K562 (cell line): ENCODE measurements at regions not wholly inside any gene's neighbourhood (a gene's known extent, or its start where the extent isn't known, plus 50 kb on each side); places are given as distances from the start of the nearest gene placed in this dataset.

Source experiments
- BHLHE40 ChIP-seq: IDR thresholded peaks from 2 replicates; pipeline ENCODE4 v1.6.1; 2011; ENCODE audit warnings: low read length, improper control_type of control experiment
- C11orf30 ChIP-seq: fragments of 450-650 bp; IDR thresholded peaks from 2 replicates; pipeline ENCODE4 v1.6.1; 2016; ENCODE audit warnings: low read depth, mild to moderate bottlenecking
- CBFA2T3 ChIP-seq: fragments of 450-650 bp; IDR thresholded peaks from 2 replicates; pipeline ENCODE4 v1.6.1; 2017
- FOSL1 ChIP-seq: fragments of 200-800 bp; sonication (Bioruptor generic); conservative IDR thresholded peaks from 2 replicates; pipeline ENCODE4 v1.6.1; 2016; ENCODE audit warnings: missing genetic modification characterization, missing compliant biosample characterization
- FOXM1 ChIP-seq, 2 experiments: fragments of 450-650 bp in 1 of 2; sonication (generic) in 1 of 2; formaldehyde crosslinking in 1 of 2; IDR thresholded peaks; 2 replicates each; pipeline versions ENCODE4 v1.6.1 to v1.9.0; 2017 to 2022; ENCODE audit warnings: low read depth in 2 of 2, mild to moderate bottlenecking in 2 of 2, missing genetic modification reagents in 1 of 2, moderate library complexity in 1 of 2
- JUND ChIP-seq, 2 experiments: IDR thresholded peaks; 2 replicates in 1 of 2; 3 replicates in 1 of 2; pipeline ENCODE4 v1.6.1; 2011; ENCODE audit warnings: borderline replicate concordance in 2 of 2, low read depth in 2 of 2, low read length in 2 of 2, improper control_type of control experiment in 1 of 2, missing biosample characterization in 1 of 2, missing genetic modification characterization in 1 of 2, missing genetic modification reagents in 1 of 2
- MEIS2 ChIP-seq: fragments of 450-650 bp; IDR thresholded peaks from 2 replicates; pipeline ENCODE4 v1.6.1; 2014; ENCODE audit warnings: mild to moderate bottlenecking; ENCODE audit not compliant: partially characterized antibody
- POLR2AphosphoS5 ChIP-seq: IDR thresholded peaks from 2 replicates; pipeline ENCODE4 v1.6.1; 2011; ENCODE audit warnings: mild to moderate bottlenecking, low read depth, low read length, moderate library complexity; ENCODE audit not compliant: control insufficient read depth, insufficient read depth
- SMARCA4 ChIP-seq: fragments of 450-650 bp; IDR thresholded peaks from 2 replicates; pipeline ENCODE4 v1.6.1; 2016
- SUPT5H ChIP-seq: fragments of 450-650 bp; IDR thresholded peaks from 2 replicates; pipeline ENCODE4 v1.6.1; 2016
- TCF3 ChIP-seq: sonication (generic); formaldehyde crosslinking; IDR thresholded peaks from 2 replicates; pipeline ENCODE4 v1.4.0; 2020; ENCODE audit warnings: mild to moderate bottlenecking, missing genetic modification reagents
- ZNF232 ChIP-seq: sonication (generic); formaldehyde crosslinking; IDR thresholded peaks from 2 replicates; pipeline ENCODE4 v1.8.0; 2022; ENCODE audit warnings: mild to moderate bottlenecking, missing genetic modification reagents
- ZNF316 ChIP-seq: fragments of 450-650 bp; IDR thresholded peaks from 2 replicates; pipeline ENCODE4 v1.6.1; 2016
- ZNF589 ChIP-seq: fragments of 200-800 bp; sonication (Bioruptor generic); IDR thresholded peaks from 2 replicates; pipeline ENCODE4 v1.6.1; 2016; ENCODE audit warnings: low read depth, missing genetic modification characterization, missing compliant biosample characterization
- TF ChIP-seq, protein P1 (sequence below): fragments of 450-650 bp; IDR thresholded peaks from 2 replicates; pipeline ENCODE4 v1.6.1; 2016
- TF ChIP-seq, protein P2 (sequence below): sonication (generic); formaldehyde crosslinking; IDR thresholded peaks from 2 replicates; pipeline ENCODE4 v1.8.0; 2022; ENCODE audit warnings: missing genetic modification reagents, mild to moderate bottlenecking, moderate library complexity, borderline replicate concordance
- TF ChIP-seq, protein P3 (sequence below): fragments of 450-650 bp; IDR thresholded peaks from 2 replicates; pipeline ENCODE4 v1.6.1; 2018; ENCODE audit not compliant: partially characterized antibody
- TF ChIP-seq, protein P4 (sequence below): sonication (generic); IDR thresholded peaks from 2 replicates; pipeline ENCODE4 v1.6.1; 2016
- TF ChIP-seq, protein P5 (sequence below): fragments of 450-650 bp; formaldehyde crosslinking; IDR thresholded peaks from 2 replicates; pipeline ENCODE4 v1.4.0; 2020; ENCODE audit warnings: mild to moderate bottlenecking, moderate library complexity

DNA sequence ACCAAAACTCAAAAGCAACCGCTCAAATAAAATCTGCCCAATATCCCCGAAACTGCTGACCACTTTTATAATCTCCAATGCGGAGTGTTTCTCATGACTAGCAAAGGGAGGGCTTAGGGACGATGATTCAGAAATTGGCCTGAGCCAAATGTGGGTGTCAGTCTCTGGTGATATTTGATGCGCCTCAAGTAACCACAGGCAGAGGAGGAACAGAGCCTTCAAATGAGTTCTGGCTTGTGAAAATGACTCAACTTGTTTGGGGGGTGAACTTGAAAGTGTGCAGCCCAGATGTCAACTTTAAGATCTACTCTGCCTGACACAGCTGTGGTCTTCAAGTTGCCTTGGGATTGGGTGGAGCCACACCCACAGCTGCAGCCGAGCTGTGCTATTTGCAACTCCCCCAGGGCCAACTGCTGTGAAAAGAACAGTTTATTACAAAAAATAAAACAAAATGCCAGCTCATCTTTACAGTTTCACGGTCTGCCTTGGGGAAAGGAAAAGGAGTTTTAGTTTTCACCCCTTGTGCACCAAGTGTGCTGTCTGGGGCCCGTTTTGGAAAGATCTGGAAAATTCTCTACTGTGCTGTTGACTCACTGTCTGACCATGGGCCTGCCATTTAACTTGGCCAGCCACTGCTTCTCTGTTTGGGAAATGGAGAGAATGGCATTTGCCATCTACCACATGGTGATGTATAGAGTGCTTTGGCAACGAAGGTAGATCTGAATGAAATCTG lies 222.1 kb downstream of the MTX2 start (continued):
- TF ChIP-seq JUND (IDR thresholded peaks at IDR 0.05; ENCODE audit: borderline replicate concordance, low read depth, low read length), result no peak
- peak; percentile 80; the same call in 2 of the 3 replicates for TF ChIP-seq JUND (tag; IDR thresholded peaks at IDR 0.05; ENCODE audit: borderline replicate concordance, low read depth, low read length)
- 0 out of 2 replicates have a peak, but pooled peaks have one; percentile 8 for TF ChIP-seq C11orf30
- peak; percentile 91 for TF ChIP-seq FOSL1 (tag)
- TF ChIP-seq ZNF316, result peak; percentile 55
- peak; percentile 71 for TF ChIP-seq CBFA2T3
- TF ChIP-seq, protein P1, sequence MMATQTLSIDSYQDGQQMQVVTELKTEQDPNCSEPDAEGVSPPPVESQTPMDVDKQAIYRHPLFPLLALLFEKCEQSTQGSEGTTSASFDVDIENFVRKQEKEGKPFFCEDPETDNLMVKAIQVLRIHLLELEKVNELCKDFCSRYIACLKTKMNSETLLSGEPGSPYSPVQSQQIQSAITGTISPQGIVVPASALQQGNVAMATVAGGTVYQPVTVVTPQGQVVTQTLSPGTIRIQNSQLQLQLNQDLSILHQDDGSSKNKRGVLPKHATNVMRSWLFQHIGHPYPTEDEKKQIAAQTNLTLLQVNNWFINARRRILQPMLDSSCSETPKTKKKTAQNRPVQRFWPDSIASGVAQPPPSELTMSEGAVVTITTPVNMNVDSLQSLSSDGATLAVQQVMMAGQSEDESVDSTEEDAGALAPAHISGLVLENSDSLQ, result peak; percentile 67
- TF ChIP-seq, protein P2, sequence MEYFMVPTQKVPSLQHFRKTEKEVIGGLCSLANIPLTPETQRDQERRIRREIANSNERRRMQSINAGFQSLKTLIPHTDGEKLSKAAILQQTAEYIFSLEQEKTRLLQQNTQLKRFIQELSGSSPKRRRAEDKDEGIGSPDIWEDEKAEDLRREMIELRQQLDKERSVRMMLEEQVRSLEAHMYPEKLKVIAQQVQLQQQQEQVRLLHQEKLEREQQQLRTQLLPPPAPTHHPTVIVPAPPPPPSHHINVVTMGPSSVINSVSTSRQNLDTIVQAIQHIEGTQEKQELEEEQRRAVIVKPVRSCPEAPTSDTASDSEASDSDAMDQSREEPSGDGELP (CRISPR knock-in tag), result peak; percentile 95
- TF ChIP-seq MEIS2, result peak; percentile 51
- TF ChIP-seq SMARCA4, result peak; percentile 37; the same call in 1 of the 2 replicates
- TF ChIP-seq BHLHE40, result peak; percentile 61
- TF ChIP-seq TCF3 (CRISPR knock-in tag), result peak; percentile 60; the same call in 1 of the 2 replicates
- TF ChIP-seq ZNF232 (CRISPR knock-in tag), result no peak
- TF ChIP-seq ZNF589, result peak; percentile 38; the same call in 1 of the 2 replicates
- TF ChIP-seq SUPT5H, result no peak
- TF ChIP-seq, protein P3, sequence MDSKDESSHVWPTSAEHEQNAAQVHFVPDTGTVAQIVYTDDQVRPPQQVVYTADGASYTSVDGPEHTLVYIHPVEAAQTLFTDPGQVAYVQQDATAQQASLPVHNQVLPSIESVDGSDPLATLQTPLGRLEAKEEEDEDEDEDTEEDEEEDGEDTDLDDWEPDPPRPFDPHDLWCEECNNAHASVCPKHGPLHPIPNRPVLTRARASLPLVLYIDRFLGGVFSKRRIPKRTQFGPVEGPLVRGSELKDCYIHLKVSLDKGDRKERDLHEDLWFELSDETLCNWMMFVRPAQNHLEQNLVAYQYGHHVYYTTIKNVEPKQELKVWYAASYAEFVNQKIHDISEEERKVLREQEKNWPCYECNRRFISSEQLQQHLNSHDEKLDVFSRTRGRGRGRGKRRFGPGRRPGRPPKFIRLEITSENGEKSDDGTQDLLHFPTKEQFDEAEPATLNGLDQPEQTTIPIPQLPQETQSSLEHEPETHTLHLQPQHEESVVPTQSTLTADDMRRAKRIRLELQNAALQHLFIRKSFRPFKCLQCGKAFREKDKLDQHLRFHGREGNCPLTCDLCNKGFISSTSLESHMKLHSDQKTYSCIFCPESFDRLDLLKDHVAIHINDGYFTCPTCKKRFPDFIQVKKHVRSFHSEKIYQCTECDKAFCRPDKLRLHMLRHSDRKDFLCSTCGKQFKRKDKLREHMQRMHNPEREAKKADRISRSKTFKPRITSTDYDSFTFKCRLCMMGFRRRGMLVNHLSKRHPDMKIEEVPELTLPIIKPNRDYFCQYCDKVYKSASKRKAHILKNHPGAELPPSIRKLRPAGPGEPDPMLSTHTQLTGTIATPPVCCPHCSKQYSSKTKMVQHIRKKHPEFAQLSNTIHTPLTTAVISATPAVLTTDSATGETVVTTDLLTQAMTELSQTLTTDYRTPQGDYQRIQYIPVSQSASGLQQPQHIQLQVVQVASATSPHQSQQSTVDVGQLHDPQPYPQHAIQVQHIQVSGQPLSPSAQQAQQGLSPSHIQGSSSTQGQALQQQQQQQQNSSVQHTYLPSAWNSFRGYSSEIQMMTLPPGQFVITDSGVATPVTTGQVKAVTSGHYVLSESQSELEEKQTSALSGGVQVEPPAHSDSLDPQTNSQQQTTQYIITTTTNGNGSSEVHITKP, result peak; percentile 47
- TF ChIP-seq, protein P4, sequence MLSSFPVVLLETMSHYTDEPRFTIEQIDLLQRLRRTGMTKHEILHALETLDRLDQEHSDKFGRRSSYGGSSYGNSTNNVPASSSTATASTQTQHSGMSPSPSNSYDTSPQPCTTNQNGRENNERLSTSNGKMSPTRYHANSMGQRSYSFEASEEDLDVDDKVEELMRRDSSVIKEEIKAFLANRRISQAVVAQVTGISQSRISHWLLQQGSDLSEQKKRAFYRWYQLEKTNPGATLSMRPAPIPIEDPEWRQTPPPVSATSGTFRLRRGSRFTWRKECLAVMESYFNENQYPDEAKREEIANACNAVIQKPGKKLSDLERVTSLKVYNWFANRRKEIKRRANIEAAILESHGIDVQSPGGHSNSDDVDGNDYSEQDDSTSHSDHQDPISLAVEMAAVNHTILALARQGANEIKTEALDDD, result peak; percentile 48; the same call in 1 of the 2 replicates
- peak; percentile 56; the same call in 1 of the 2 replicates for TF ChIP-seq POLR2AphosphoS5
- TF ChIP-seq FOXM1 (IDR thresholded peaks at IDR 0.05; ENCODE audit: low read depth), result no peak
- no peak for TF ChIP-seq FOXM1 (CRISPR knock-in tag; IDR thresholded peaks at IDR 0.05; ENCODE audit: low read depth)
- TF ChIP-seq, protein P5, sequence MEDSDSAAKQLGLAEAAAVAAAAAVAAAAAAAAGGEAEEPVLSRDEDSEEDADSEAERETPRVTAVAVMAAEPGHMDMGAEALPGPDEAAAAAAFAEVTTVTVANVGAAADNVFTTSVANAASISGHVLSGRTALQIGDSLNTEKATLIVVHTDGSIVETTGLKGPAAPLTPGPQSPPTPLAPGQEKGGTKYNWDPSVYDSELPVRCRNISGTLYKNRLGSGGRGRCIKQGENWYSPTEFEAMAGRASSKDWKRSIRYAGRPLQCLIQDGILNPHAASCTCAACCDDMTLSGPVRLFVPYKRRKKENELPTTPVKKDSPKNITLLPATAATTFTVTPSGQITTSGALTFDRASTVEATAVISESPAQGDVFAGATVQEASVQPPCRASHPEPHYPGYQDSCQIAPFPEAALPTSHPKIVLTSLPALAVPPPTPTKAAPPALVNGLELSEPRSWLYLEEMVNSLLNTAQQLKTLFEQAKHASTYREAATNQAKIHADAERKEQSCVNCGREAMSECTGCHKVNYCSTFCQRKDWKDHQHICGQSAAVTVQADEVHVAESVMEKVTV (CRISPR knock-in tag), result peak; percentile 11; the same call in 1 of the 2 replicates
